Liver (tissue), 8 donors: ENCODE measurements at regions not wholly inside any gene's neighbourhood (a gene's known extent, or its start where the extent isn't known, plus 50 kb on each side); places are given as distances from the start of the nearest gene placed in this dataset.

ENCODE experiments used
- DNase-seq: peaks from one replicate; pipeline ENCODE4 v3.0.0-alpha.2; 2017; ENCODE audit warnings: low spot score
- H3K27ac ChIP-seq, 2 donors: one replicate each; pipeline ENCODE4 v1.7.0; 2013; ENCODE audit warnings: inconsistent platforms in 2 of 2, low read length in 2 of 2, control low read depth in 1 of 2, low read depth in 1 of 2, mild to moderate bottlenecking in 1 of 2
- H3K27me3 ChIP-seq, 4 donors: one replicate each; pipeline versions ENCODE4 v1.6.1 to v1.7.0; 2013; ENCODE audit warnings: low read length in 3 of 4, inconsistent platforms in 1 of 4, mild to moderate bottlenecking in 1 of 4, moderate library complexity in 1 of 4; ENCODE audit not compliant: control insufficient read depth in 4 of 4, insufficient read depth in 4 of 4
- H3K36me3 ChIP-seq, 4 donors: one replicate each; pipeline versions ENCODE4 v1.6.1 to v1.7.0; 2013; ENCODE audit warnings: low read length in 3 of 4, mild to moderate bottlenecking in 3 of 4, low read depth in 1 of 4, moderate library complexity in 1 of 4; ENCODE audit not compliant: control insufficient read depth in 4 of 4, insufficient read depth in 3 of 4
- H3K4me1 ChIP-seq, 4 donors: one replicate each; pipeline versions ENCODE4 v1.6.1 to v1.7.0; 2013; ENCODE audit warnings: low read length in 3 of 4, mild to moderate bottlenecking in 3 of 4, moderate library complexity in 1 of 4; ENCODE audit not compliant: control insufficient read depth in 4 of 4, insufficient read depth in 4 of 4
- H3K4me3 ChIP-seq, 3 donors: one replicate each; pipeline versions ENCODE4 v1.6.1 to v1.7.0; 2013; ENCODE audit warnings: low read length in 3 of 3, control low read depth in 1 of 3, low read depth in 1 of 3, mild to moderate bottlenecking in 1 of 3
- H3K9ac ChIP-seq, 2 donors: one replicate each; pipeline ENCODE4 v1.7.0; 2013; ENCODE audit warnings: low read length in 2 of 2, mild to moderate bottlenecking in 2 of 2, moderate library complexity in 2 of 2, control low read depth in 1 of 2, low read depth in 1 of 2
- H3K9me3 ChIP-seq, 4 donors: one replicate each; pipeline versions ENCODE4 v1.6.1 to v1.7.0; 2013; ENCODE audit warnings: low read length in 3 of 4; ENCODE audit not compliant: control insufficient read depth in 4 of 4
- EGR1 ChIP-seq, 2 donors: IDR thresholded peaks; 2 replicates each; pipeline ENCODE4 v1.6.1; 2016 to 2018; ENCODE audit warnings: antibody characterized with exemption in 2 of 2, low read depth in 2 of 2
- FOXA2 ChIP-seq: IDR thresholded peaks from 2 replicates; pipeline ENCODE4 v1.6.1; 2016; ENCODE audit warnings: antibody characterized with exemption
- HNF4A ChIP-seq, 2 donors: conservative IDR thresholded peaks; 2 replicates each; pipeline ENCODE4 v1.6.1; 2016; ENCODE audit warnings: antibody characterized with exemption in 2 of 2, mild to moderate bottlenecking in 2 of 2
- HNF4G ChIP-seq: IDR thresholded peaks from 2 replicates; pipeline ENCODE4 v1.6.1; 2016; ENCODE audit warnings: antibody characterized with exemption
- JUND ChIP-seq, 2 donors: IDR thresholded peaks; 2 replicates each; pipeline ENCODE4 v1.6.1; 2016; ENCODE audit warnings: antibody characterized with exemption in 2 of 2
- NR2F2 ChIP-seq: IDR thresholded peaks from 2 replicates; pipeline ENCODE4 v1.6.1; 2016; ENCODE audit warnings: antibody characterized with exemption
- RAD21 ChIP-seq, 2 donors: IDR thresholded peaks; 2 replicates each; pipeline ENCODE4 v1.6.1; 2016; ENCODE audit warnings: antibody characterized with exemption in 2 of 2, mild to moderate bottlenecking in 2 of 2
- RXRA ChIP-seq, 2 donors: IDR thresholded peaks; 2 replicates each; pipeline ENCODE4 v1.6.1; 2017 to 2018; ENCODE audit warnings: antibody characterized with exemption in 2 of 2, mild to moderate bottlenecking in 1 of 2
- TAF1 ChIP-seq: conservative IDR thresholded peaks from 2 replicates; pipeline ENCODE4 v1.6.1; 2016; ENCODE audit warnings: antibody characterized with exemption, mild to moderate bottlenecking
- YY1 ChIP-seq: IDR thresholded peaks from 2 replicates; pipeline ENCODE4 v1.6.1; 2016; ENCODE audit warnings: antibody characterized with exemption, mild to moderate bottlenecking
- WGBS: extraction: QIAGEN DNeasy Blood & Tissue Kit; methylation state at CpG from one replicate; pipeline ENCODE4 v1.1.7; 2013; 5-methylcytosine and 5-hydroxymethylcytosine counted together
- TF ChIP-seq, protein P1 (sequence below): IDR thresholded peaks from 2 replicates; pipeline ENCODE4 v1.6.1; 2016; ENCODE audit warnings: antibody characterized with exemption
- TF ChIP-seq, protein P2 (sequence below): IDR thresholded peaks from 2 replicates; pipeline ENCODE4 v1.6.1; 2016; ENCODE audit warnings: antibody characterized with exemption
- TF ChIP-seq, protein P3 (sequence below): fragments of 150-350 bp; IDR thresholded peaks from 2 replicates; pipeline ENCODE4 v1.5.1; 2017; ENCODE audit warnings: improper control_type of control experiment, low read depth, low read length; ENCODE audit not compliant: missing input control
- TF ChIP-seq, protein P4 (sequence below): IDR thresholded peaks from 2 replicates; pipeline ENCODE4 v1.6.1; 2016; ENCODE audit warnings: antibody characterized with exemption, mild to moderate bottlenecking
- donor health status: healthy.
- donor health status: healthy.
- donor health status: healthy.
- donor health status: healthy.
- donor health status: healthy.

DNA sequence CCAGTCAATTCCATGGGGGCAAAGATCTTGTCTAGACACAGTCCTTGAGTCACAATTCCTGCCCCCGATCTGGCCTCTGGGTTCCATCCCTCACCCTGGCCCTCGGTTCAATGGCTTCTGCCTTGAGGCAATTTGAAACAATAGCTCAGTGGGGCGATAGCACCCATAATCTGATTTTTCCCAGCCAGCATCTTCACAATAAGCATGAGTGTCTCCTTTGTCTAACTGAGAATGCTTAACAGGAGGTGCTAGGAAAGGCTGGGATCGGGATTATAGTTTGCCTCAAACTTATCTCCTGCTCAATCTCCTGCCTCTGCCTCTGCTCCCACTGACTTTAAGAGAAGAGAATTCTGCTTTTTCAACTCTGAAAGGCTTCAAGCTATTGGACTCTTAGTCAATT lies 293.9 kb upstream of the PROX1 start:
- DNase-seq, result no peak
- Histone ChIP-seq H3K4me3 (no peak overlapping the region), H3K9me3 (no peaks in the 10 kb centered on the region), H3K36me3 (no peaks in the 10 kb centered on the region), H3K4me1 (peaks cover 1 to 9% (median 3%) of the 10 kb centered on the region in 4 donors), H3K27me3 (no peaks in the 10 kb centered on the region), H3K27ac (no peak overlapping the region), H3K9ac (no peak overlapping the region)
- 89% methylated on average over 4 of the region's 4 CpGs for WGBS
- TF ChIP-seq YY1 (no peak), NR2F2 (no peak), FOXA2 (no peak), HNF4A (conservative IDR thresholded peaks at IDR 0.05) (no peak), RAD21 (IDR thresholded peaks at IDR 0.05) (no peak), JUND (IDR thresholded peaks at IDR 0.05) (no peak), HNF4G (no peak), EGR1 (IDR thresholded peaks at IDR 0.05; ENCODE audit: low read depth in 2 of 2) (no peak), RXRA (IDR thresholded peaks at IDR 0.05) (no peak)
- TF ChIP-seq, protein P1, sequence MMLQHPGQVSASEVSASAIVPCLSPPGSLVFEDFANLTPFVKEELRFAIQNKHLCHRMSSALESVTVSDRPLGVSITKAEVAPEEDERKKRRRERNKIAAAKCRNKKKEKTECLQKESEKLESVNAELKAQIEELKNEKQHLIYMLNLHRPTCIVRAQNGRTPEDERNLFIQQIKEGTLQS, result no peak
- TF ChIP-seq, protein P2, sequence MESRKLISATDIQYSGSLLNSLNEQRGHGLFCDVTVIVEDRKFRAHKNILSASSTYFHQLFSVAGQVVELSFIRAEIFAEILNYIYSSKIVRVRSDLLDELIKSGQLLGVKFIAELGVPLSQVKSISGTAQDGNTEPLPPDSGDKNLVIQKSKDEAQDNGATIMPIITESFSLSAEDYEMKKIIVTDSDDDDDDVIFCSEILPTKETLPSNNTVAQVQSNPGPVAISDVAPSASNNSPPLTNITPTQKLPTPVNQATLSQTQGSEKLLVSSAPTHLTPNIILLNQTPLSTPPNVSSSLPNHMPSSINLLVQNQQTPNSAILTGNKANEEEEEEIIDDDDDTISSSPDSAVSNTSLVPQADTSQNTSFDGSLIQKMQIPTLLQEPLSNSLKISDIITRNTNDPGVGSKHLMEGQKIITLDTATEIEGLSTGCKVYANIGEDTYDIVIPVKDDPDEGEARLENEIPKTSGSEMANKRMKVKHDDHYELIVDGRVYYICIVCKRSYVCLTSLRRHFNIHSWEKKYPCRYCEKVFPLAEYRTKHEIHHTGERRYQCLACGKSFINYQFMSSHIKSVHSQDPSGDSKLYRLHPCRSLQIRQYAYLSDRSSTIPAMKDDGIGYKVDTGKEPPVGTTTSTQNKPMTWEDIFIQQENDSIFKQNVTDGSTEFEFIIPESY, result no peak

DNA sequence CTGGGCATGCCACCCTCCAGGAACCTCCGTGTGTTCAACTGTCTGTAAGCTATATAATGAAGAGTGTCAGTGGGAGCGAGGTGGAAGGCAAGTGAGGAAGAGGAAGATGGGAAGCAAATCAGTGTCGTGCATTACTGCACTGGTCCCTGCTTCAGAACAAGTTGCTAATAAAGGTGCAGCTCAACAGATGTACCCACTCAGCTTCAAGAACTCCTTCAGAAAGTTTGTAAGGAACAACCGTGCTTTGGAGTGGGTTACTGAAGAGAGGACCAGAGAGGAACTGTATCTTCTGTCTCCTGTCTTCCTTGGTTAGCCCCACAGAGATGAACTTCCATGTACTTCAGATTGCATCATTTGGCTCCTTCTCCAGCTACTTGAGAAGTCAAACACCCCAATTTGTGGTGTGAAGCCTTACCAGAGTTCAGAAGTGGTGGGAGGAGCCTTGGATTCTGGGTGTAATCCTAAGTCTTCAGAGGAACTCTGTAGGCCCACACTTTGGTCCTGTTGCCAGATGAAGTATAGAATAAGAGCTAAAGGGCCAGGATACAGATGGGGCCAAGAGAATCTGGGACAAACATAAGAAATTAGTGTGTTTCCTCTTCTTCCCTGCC lies 290.5 kb upstream of the PROX1 start:
- H3K36me3 ChIP-seq, result no peaks in the 10 kb centered on the region
- H3K27ac ChIP-seq, result no peak overlapping the region
- no peak overlapping the region for H3K9ac ChIP-seq
- WGBS, result 97% methylated on average over 4 of the region's 4 CpGs
- TF ChIP-seq TAF1, result no peak
- TF ChIP-seq NR2F2, result no peak
- no peaks in the 10 kb centered on the region for H3K9me3 ChIP-seq
- DNase-seq, result no peak
- H3K27me3 ChIP-seq, result no peaks in the 10 kb centered on the region
- H3K4me3 ChIP-seq, result no peak overlapping the region
- H3K4me1 ChIP-seq, result peaks cover 0 to 3% (median 2%) of the 10 kb centered on the region in 4 donors

DNA sequence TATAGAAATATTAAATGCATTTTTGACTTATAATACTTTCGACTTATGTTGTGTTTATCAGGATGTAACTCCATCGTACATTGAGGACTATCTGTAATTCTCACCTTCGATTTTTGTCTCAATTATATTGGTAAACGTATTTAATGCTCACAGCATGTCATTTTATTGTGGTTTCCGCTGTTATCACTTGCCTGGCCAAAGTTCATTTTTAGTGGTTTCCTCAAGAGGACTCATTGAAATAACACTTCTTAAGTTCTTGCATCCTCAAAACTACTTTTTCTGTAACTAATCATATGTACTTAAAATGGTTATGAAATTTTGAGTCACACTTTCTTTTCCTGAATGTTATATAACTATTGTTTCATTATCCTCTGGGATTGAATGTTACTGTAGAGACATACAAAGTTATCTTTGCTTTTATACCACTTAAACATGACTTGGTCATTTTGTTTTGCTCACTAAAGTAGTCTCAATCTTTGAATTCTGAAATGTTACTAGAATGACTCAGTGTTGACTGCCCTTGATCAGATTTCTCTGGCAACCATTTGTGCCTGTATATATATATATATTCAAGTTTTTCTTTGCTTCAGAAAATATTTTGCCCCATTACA lies 289.6 kb upstream of the PROX1 start:
- Histone ChIP-seq H3K27me3 (no peaks in the 10 kb centered on the region), H3K9ac (no peak overlapping the region), H3K36me3 (no peaks in the 10 kb centered on the region), H3K4me1 (no peaks in the 10 kb centered on the region), H3K27ac (no peak overlapping the region), H3K4me3 (no peak overlapping the region), H3K9me3 (no peaks in the 10 kb centered on the region)
- WGBS, result 84% methylated on average over 5 of the region's 5 CpGs
- no peak for DNase-seq
- TF ChIP-seq NR2F2 (no peak), HNF4G (no peak), RXRA (IDR thresholded peaks at IDR 0.05) (no peak), TAF1 (no peak), RAD21 (IDR thresholded peaks at IDR 0.05) (no peak)
- TF ChIP-seq, protein P3, sequence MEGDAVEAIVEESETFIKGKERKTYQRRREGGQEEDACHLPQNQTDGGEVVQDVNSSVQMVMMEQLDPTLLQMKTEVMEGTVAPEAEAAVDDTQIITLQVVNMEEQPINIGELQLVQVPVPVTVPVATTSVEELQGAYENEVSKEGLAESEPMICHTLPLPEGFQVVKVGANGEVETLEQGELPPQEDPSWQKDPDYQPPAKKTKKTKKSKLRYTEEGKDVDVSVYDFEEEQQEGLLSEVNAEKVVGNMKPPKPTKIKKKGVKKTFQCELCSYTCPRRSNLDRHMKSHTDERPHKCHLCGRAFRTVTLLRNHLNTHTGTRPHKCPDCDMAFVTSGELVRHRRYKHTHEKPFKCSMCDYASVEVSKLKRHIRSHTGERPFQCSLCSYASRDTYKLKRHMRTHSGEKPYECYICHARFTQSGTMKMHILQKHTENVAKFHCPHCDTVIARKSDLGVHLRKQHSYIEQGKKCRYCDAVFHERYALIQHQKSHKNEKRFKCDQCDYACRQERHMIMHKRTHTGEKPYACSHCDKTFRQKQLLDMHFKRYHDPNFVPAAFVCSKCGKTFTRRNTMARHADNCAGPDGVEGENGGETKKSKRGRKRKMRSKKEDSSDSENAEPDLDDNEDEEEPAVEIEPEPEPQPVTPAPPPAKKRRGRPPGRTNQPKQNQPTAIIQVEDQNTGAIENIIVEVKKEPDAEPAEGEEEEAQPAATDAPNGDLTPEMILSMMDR, result no peak
- TF ChIP-seq, protein P1, result no peak
- TF ChIP-seq, protein P2, result no peak
- TF ChIP-seq, protein P4, sequence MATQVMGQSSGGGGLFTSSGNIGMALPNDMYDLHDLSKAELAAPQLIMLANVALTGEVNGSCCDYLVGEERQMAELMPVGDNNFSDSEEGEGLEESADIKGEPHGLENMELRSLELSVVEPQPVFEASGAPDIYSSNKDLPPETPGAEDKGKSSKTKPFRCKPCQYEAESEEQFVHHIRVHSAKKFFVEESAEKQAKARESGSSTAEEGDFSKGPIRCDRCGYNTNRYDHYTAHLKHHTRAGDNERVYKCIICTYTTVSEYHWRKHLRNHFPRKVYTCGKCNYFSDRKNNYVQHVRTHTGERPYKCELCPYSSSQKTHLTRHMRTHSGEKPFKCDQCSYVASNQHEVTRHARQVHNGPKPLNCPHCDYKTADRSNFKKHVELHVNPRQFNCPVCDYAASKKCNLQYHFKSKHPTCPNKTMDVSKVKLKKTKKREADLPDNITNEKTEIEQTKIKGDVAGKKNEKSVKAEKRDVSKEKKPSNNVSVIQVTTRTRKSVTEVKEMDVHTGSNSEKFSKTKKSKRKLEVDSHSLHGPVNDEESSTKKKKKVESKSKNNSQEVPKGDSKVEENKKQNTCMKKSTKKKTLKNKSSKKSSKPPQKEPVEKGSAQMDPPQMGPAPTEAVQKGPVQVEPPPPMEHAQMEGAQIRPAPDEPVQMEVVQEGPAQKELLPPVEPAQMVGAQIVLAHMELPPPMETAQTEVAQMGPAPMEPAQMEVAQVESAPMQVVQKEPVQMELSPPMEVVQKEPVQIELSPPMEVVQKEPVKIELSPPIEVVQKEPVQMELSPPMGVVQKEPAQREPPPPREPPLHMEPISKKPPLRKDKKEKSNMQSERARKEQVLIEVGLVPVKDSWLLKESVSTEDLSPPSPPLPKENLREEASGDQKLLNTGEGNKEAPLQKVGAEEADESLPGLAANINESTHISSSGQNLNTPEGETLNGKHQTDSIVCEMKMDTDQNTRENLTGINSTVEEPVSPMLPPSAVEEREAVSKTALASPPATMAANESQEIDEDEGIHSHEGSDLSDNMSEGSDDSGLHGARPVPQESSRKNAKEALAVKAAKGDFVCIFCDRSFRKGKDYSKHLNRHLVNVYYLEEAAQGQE, result no peak
